ENCODE measurements at regions not wholly inside any gene's neighbourhood (a gene's known extent, or its start where the extent isn't known, plus 50 kb on each side); places are given as distances from the start of the nearest gene placed in this dataset.

GRCh38 chr13:47858042-47859025 lies 142.7 kb downstream of the SUCLA2 start:
- Histone ChIP-seq H3K27ac (ENCODE audit: low read depth, low read length) (no peak overlapping the region), H3K9ac (ENCODE audit: low read length) (no peak overlapping the region), H3F3A (ENCODE audit: insufficient read depth) (no peaks in the 10 kb centered on the region), H3K36me3 (ENCODE audit: low read length) (no peaks in the 10 kb centered on the region), H4K20me1 (ENCODE audit: low read depth, low read length) (no peaks in the 10 kb centered on the region), H3K79me2 (ENCODE audit: insufficient read depth, low read length) (no peaks in the 10 kb centered on the region), H3K9me2 (replicated peaks; ENCODE audit: insufficient read depth, low read length) (no peaks in the 10 kb centered on the region), H2AFZ (ENCODE audit: low read depth, low read length, severe bottlenecking) (no peak overlapping the region), H3K4me3 (ENCODE audit: insufficient read depth, low read length, poor library complexity, severe bottlenecking) (no peak overlapping the region), H3K27me3 (ENCODE audit: low read length) (no peaks in the 10 kb centered on the region), H3K9me3 (ENCODE audit: insufficient read depth, low read length) (no peaks in the 10 kb centered on the region), H3K4me2 (ENCODE audit: low read depth, low read length, poor library complexity, severe bottlenecking) (no peak overlapping the region)
- TF ChIP-seq CTCF (IDR thresholded peaks at IDR 0.05; ENCODE audit: insufficient read depth, low read length, poor library complexity, severe bottlenecking) (no peak), EZH2phosphoT487 (conservative IDR thresholded peaks at IDR 0.05; ENCODE audit: low read length) (no peak)

GRCh38 chr13:47853236-47853635 lies 147.8 kb downstream of the SUCLA2 start:
- Histone ChIP-seq H3K27ac (ENCODE audit: low read depth, low read length) (no peak overlapping the region), H3K9me2 (replicated peaks; ENCODE audit: insufficient read depth, low read length) (no peaks in the 10 kb centered on the region), H3K27me3 (ENCODE audit: low read length) (no peaks in the 10 kb centered on the region), H3K9ac (ENCODE audit: low read length) (no peak overlapping the region), H3K79me2 (ENCODE audit: insufficient read depth, low read length) (no peaks in the 10 kb centered on the region), H3K36me3 (ENCODE audit: low read length) (no peaks in the 10 kb centered on the region; the same call in 1 of the 2 replicates), H2AFZ (ENCODE audit: low read depth, low read length, severe bottlenecking) (no peak overlapping the region), H3K4me2 (ENCODE audit: low read depth, low read length, poor library complexity, severe bottlenecking) (no peak overlapping the region), H3K9me3 (ENCODE audit: insufficient read depth, low read length) (no peaks in the 10 kb centered on the region), H3K4me3 (ENCODE audit: insufficient read depth, low read length, poor library complexity, severe bottlenecking) (no peak overlapping the region), H4K20me1 (ENCODE audit: low read depth, low read length) (no peaks in the 10 kb centered on the region), H3F3A (ENCODE audit: insufficient read depth) (no peaks in the 10 kb centered on the region)
- no peak for TF ChIP-seq CTCF (IDR thresholded peaks at IDR 0.05; ENCODE audit: insufficient read depth, low read length, poor library complexity, severe bottlenecking)
- TF ChIP-seq EZH2phosphoT487 (conservative IDR thresholded peaks at IDR 0.05; ENCODE audit: low read length): no peak

GRCh38 chr13:47846886-47847285 lies 154.2 kb downstream of the SUCLA2 start:
- H3F3A ChIP-seq (ENCODE audit: insufficient read depth): no peaks in the 10 kb centered on the region
- H2AFZ ChIP-seq (ENCODE audit: low read depth, low read length, severe bottlenecking): no peak overlapping the region
- H3K79me2 ChIP-seq (ENCODE audit: insufficient read depth, low read length): no peaks in the 10 kb centered on the region
- no peaks in the 10 kb centered on the region for H3K9me2 ChIP-seq (replicated peaks; ENCODE audit: insufficient read depth, low read length)
- no peak overlapping the region for H3K9ac ChIP-seq (ENCODE audit: low read length)
- no peaks in the 10 kb centered on the region for H4K20me1 ChIP-seq (ENCODE audit: low read depth, low read length)
- no peaks in the 10 kb centered on the region for H3K27me3 ChIP-seq (ENCODE audit: low read length)
- TF ChIP-seq EZH2phosphoT487 (conservative IDR thresholded peaks at IDR 0.05; ENCODE audit: low read length) (no peak), CTCF (IDR thresholded peaks at IDR 0.05; ENCODE audit: insufficient read depth, low read length, poor library complexity, severe bottlenecking) (no peak)
- no peaks in the 10 kb centered on the region for H3K9me3 ChIP-seq (ENCODE audit: insufficient read depth, low read length)
- no peak overlapping the region for H3K4me3 ChIP-seq (ENCODE audit: insufficient read depth, low read length, poor library complexity, severe bottlenecking)
- no peaks in the 10 kb centered on the region; the same call in 1 of the 2 replicates for H3K36me3 ChIP-seq (ENCODE audit: low read length)
- no peak overlapping the region for H3K27ac ChIP-seq (ENCODE audit: low read depth, low read length)
- no peak overlapping the region for H3K4me2 ChIP-seq (ENCODE audit: low read depth, low read length, poor library complexity, severe bottlenecking)
